ENCODE measurements at regions not wholly inside any gene's neighbourhood (a gene's known extent, or its start where the extent isn't known, plus 50 kb on each side); places are given as distances from the start of the nearest gene placed in this dataset.

DNA sequence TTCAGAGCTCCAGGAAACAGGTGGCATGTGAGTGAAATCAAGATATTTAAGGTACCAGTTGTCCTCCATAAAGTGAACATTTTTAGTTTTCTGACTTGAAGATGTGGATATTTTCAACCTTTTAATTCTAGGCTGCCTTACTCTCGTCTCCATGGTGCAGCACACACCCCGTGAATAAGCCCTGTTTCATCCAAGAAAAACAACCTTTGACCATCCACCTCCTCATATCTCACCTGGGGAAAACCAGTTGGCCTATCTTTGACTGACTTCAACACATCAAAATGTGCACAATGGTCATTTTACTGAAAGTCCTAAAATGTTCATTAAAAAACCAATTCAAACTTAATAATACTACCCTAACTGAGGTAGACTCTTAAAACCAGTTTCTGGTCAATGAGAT lies 73.8 kb upstream of the CD2AP start (continued):
- TF ChIP-seq TEAD4 (IDR thresholded peaks at IDR 0.05; ENCODE audit: borderline replicate concordance, insufficient read depth): no peak

DNA sequence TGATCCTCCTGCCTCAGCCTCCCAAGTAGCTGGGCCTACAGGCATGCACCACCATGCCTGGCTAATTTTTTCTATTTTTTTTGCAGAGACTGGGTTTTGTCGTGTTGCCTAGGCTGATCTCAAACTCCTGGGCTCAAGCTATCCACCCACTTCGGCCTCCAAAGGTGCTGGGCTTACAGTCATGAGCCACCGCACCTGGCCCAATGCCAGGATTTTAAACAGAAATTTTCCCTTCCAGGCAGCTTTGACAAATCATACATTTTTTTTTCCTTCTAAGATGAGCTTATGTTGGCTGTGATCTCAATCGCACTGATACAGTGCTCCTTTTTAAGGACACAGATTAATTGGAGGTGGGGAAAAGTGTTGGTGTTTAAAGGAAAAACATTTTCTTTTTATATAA lies 73.2 kb upstream of the CD2AP start:
- no peaks in the 10 kb centered on the region; the same call in 1 of the 2 replicates for H3K27me3 ChIP-seq (ENCODE audit: insufficient read depth)
- H3K9me3 ChIP-seq: no peaks in the 10 kb centered on the region
- CTCF ChIA-PET: interaction anchor here (2.2 kb wide), 1 partner anchor 9 kb away, joined by 12 read pairs; no protein-coding TSS in a partner anchor
- no peak overlapping the region for H3K4me2 ChIP-seq
- no peaks in the 10 kb centered on the region for H3K9me2 ChIP-seq
- no peak for TF ChIP-seq EZH2phosphoT487 (IDR thresholded peaks at IDR 0.05; ENCODE audit: borderline replicate concordance, low read depth)
- TF ChIP-seq JUND (IDR thresholded peaks at IDR 0.05): no peak
- TF ChIP-seq NRF1 (IDR thresholded peaks at IDR 0.05; ENCODE audit: low read depth, low read length): no peak
- no peak for TF ChIP-seq ELF1 (IDR thresholded peaks at IDR 0.05)
- TF ChIP-seq, protein P1, sequence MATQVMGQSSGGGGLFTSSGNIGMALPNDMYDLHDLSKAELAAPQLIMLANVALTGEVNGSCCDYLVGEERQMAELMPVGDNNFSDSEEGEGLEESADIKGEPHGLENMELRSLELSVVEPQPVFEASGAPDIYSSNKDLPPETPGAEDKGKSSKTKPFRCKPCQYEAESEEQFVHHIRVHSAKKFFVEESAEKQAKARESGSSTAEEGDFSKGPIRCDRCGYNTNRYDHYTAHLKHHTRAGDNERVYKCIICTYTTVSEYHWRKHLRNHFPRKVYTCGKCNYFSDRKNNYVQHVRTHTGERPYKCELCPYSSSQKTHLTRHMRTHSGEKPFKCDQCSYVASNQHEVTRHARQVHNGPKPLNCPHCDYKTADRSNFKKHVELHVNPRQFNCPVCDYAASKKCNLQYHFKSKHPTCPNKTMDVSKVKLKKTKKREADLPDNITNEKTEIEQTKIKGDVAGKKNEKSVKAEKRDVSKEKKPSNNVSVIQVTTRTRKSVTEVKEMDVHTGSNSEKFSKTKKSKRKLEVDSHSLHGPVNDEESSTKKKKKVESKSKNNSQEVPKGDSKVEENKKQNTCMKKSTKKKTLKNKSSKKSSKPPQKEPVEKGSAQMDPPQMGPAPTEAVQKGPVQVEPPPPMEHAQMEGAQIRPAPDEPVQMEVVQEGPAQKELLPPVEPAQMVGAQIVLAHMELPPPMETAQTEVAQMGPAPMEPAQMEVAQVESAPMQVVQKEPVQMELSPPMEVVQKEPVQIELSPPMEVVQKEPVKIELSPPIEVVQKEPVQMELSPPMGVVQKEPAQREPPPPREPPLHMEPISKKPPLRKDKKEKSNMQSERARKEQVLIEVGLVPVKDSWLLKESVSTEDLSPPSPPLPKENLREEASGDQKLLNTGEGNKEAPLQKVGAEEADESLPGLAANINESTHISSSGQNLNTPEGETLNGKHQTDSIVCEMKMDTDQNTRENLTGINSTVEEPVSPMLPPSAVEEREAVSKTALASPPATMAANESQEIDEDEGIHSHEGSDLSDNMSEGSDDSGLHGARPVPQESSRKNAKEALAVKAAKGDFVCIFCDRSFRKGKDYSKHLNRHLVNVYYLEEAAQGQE (IDR thresholded peaks at IDR 0.05; ENCODE audit: low read depth, low read length): no peak
- no peak for TF ChIP-seq RCOR1 (IDR thresholded peaks at IDR 0.05; ENCODE audit: low read length)
- TF ChIP-seq MEF2A (IDR thresholded peaks at IDR 0.05; ENCODE audit: borderline replicate concordance, low read depth): no peak
- no peak for TF ChIP-seq POLR2AphosphoS5 (IDR thresholded peaks at IDR 0.05; ENCODE audit: low read depth, low read length)
- no peak for TF ChIP-seq CHD2 (IDR thresholded peaks at IDR 0.05; ENCODE audit: low read length, partially characterized antibody)
- no peak for TF ChIP-seq GATA2 (CRISPR knock-in tag; IDR thresholded peaks at IDR 0.05)
- TF ChIP-seq, protein P2, sequence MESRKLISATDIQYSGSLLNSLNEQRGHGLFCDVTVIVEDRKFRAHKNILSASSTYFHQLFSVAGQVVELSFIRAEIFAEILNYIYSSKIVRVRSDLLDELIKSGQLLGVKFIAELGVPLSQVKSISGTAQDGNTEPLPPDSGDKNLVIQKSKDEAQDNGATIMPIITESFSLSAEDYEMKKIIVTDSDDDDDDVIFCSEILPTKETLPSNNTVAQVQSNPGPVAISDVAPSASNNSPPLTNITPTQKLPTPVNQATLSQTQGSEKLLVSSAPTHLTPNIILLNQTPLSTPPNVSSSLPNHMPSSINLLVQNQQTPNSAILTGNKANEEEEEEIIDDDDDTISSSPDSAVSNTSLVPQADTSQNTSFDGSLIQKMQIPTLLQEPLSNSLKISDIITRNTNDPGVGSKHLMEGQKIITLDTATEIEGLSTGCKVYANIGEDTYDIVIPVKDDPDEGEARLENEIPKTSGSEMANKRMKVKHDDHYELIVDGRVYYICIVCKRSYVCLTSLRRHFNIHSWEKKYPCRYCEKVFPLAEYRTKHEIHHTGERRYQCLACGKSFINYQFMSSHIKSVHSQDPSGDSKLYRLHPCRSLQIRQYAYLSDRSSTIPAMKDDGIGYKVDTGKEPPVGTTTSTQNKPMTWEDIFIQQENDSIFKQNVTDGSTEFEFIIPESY (IDR thresholded peaks at IDR 0.05; ENCODE audit: borderline replicate concordance, low read depth): no peak
- TF ChIP-seq RXRA (IDR thresholded peaks at IDR 0.05; ENCODE audit: borderline replicate concordance, low read depth): no peak
- TF ChIP-seq, protein P3, sequence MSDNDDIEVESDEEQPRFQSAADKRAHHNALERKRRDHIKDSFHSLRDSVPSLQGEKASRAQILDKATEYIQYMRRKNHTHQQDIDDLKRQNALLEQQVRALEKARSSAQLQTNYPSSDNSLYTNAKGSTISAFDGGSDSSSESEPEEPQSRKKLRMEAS (IDR thresholded peaks at IDR 0.05; ENCODE audit: low read depth): no peak
- TF ChIP-seq, protein P4, sequence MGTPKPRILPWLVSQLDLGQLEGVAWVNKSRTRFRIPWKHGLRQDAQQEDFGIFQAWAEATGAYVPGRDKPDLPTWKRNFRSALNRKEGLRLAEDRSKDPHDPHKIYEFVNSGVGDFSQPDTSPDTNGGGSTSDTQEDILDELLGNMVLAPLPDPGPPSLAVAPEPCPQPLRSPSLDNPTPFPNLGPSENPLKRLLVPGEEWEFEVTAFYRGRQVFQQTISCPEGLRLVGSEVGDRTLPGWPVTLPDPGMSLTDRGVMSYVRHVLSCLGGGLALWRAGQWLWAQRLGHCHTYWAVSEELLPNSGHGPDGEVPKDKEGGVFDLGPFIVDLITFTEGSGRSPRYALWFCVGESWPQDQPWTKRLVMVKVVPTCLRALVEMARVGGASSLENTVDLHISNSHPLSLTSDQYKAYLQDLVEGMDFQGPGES (IDR thresholded peaks at IDR 0.05; ENCODE audit: low read depth, low read length): no peak
- no peak overlapping the region for H3K9ac ChIP-seq
- H3K27ac ChIP-seq (ENCODE audit: low read depth in 2 of 2, low read length in 1 of 2): no peak overlapping the region
- no peaks in the 10 kb centered on the region for H3K36me3 ChIP-seq (replicated peaks in 1 of 2; ENCODE audit: control insufficient read depth in 1 of 2, insufficient read depth in 2 of 2, low read length in 1 of 2)
- no peak for DNase-seq
- H3F3A ChIP-seq (replicated peaks; ENCODE audit: insufficient read depth): no peaks in the 10 kb centered on the region
- no peak overlapping the region for H3K4me3 ChIP-seq (ENCODE audit: low read depth in 2 of 2, low read length in 1 of 2)
- POLR2A ChIA-PET: no interaction called here
- no peaks in the 10 kb centered on the region for H3K79me2 ChIP-seq (ENCODE audit: insufficient read depth)
- no peaks in the 10 kb centered on the region for H4K20me1 ChIP-seq (ENCODE audit: insufficient read depth)
- 14% methylated on average over 4 of the region's 4 CpGs for WGBS (ENCODE audit: low lambda C conversion rate)
- H2AFZ ChIP-seq (ENCODE audit: low read depth): no peak overlapping the region
- no peaks in the 10 kb centered on the region for H3K4me1 ChIP-seq (ENCODE audit: control insufficient read depth in 1 of 2, insufficient read depth in 2 of 2, low read depth in 1 of 2, low read length in 1 of 2)
